CD14-positive monocyte (primary cell): ENCODE measurements at regions not wholly inside any gene's neighbourhood (a gene's known extent, or its start where the extent isn't known, plus 50 kb on each side); places are given as distances from the start of the nearest gene placed in this dataset.

Source experiments
- DNase-seq, 3 donors: peaks; one replicate each; pipeline ENCODE4 v3.0.0-alpha.2; 2011 to 2022
- H2AFZ ChIP-seq: 2 replicates; pipeline ENCODE4 v1.6.0; 2012; ENCODE audit warnings: mild to moderate bottlenecking, low read depth, low read length, inconsistent platforms; ENCODE audit not compliant: insufficient read depth, poor library complexity, severe bottlenecking
- H3K27ac ChIP-seq, 2 donors: 1 replicate in 1 of 2; 2 replicates in 1 of 2; pipeline ENCODE4 v1.5.1; 2012 to 2013; ENCODE audit warnings: low read length in 2 of 2, control low read depth in 1 of 2, inconsistent platforms in 1 of 2, low read depth in 1 of 2, mild to moderate bottlenecking in 1 of 2
- H3K27me3 ChIP-seq, 2 donors: one replicate each; pipeline versions ENCODE4 v1.6.0 to v1.6.1; 2011 to 2013; ENCODE audit warnings: low read length in 2 of 2; ENCODE audit not compliant: control insufficient read depth in 2 of 2, insufficient read depth in 2 of 2
- H3K36me3 ChIP-seq, 2 donors: replicated peaks in 1 of 2; 1 replicate in 1 of 2; 2 replicates in 1 of 2; pipeline versions ENCODE4 v1.5.1 to v1.6.1; 2012 to 2013; ENCODE audit warnings: low read length in 2 of 2, control low read depth in 1 of 2, inconsistent platforms in 1 of 2, mild to moderate bottlenecking in 1 of 2; ENCODE audit not compliant: insufficient read depth in 2 of 2, control insufficient read depth in 1 of 2
- H3K4me1 ChIP-seq, 2 donors: 1 replicate in 1 of 2; 2 replicates in 1 of 2; pipeline versions ENCODE4 v1.5.1 to v1.6.1; 2012 to 2013; ENCODE audit warnings: low read length in 2 of 2, control low read depth in 1 of 2, inconsistent platforms in 1 of 2, mild to moderate bottlenecking in 1 of 2, moderate library complexity in 1 of 2; ENCODE audit not compliant: insufficient read depth in 2 of 2, control insufficient read depth in 1 of 2
- H3K4me2 ChIP-seq: replicated peaks from 2 replicates; pipeline ENCODE3; 2012; ENCODE audit warnings: low read length, moderate library complexity, mild to moderate bottlenecking; ENCODE audit not compliant: poor library complexity, severe bottlenecking; ENCODE audit errors: extremely low read depth
- H3K4me3 ChIP-seq, 3 experiments: fragments of 200-600 bp in 1 of 3; sonication (generic) in 1 of 3; replicated peaks in 1 of 3; 1 replicate in 2 of 3; 2 replicates in 1 of 3; pipeline ENCODE4 v1.5.1; 2011 to 2013; ENCODE audit warnings: low read length in 3 of 3, mild to moderate bottlenecking in 3 of 3, control low read depth in 2 of 3, low read depth in 2 of 3, inconsistent platforms in 1 of 3, moderate library complexity in 1 of 3
- H3K79me2 ChIP-seq: 2 replicates; pipeline ENCODE4 v1.6.0; 2012; ENCODE audit warnings: mild to moderate bottlenecking, control low read depth, inconsistent platforms, low read length, moderate library complexity; ENCODE audit not compliant: insufficient read depth
- H3K9ac ChIP-seq: 2 replicates; pipeline ENCODE4 v1.6.0; 2017; ENCODE audit warnings: low read length, mild to moderate bottlenecking; ENCODE audit not compliant: insufficient read depth, poor library complexity, severe bottlenecking
- H3K9me3 ChIP-seq, 2 donors: replicated peaks in 1 of 2; 1 replicate in 1 of 2; 2 replicates in 1 of 2; pipeline versions ENCODE4 v1.5.1 to v1.6.1; 2012 to 2013; ENCODE audit warnings: low read length in 2 of 2, control low read depth in 1 of 2; ENCODE audit not compliant: control insufficient read depth in 1 of 2, insufficient read depth in 1 of 2
- H4K20me1 ChIP-seq: 2 replicates; pipeline ENCODE4 v1.6.0; 2012; ENCODE audit warnings: mild to moderate bottlenecking, low read length, control low read depth, moderate library complexity; ENCODE audit not compliant: insufficient read depth
- H3K27ac Mint-ChIP-seq, 7 donors: one replicate each; pipeline ENCODE4 v1.8.0; 2020; ENCODE audit warnings: mild to moderate bottlenecking in 7 of 7, mixed read lengths in 7 of 7, moderate library complexity in 6 of 7, inconsistent platforms in 2 of 7
- H3K27me3 Mint-ChIP-seq, 3 donors: one replicate each; pipeline ENCODE4 v1.8.0; 2021 to 2022; ENCODE audit warnings: low read depth in 3 of 3, mild to moderate bottlenecking in 3 of 3, mixed read lengths in 3 of 3, moderate library complexity in 3 of 3, inconsistent platforms in 1 of 3
- H3K36me3 Mint-ChIP-seq, 2 donors: one replicate each; pipeline ENCODE4 v1.8.0; 2020; ENCODE audit warnings: mixed read lengths in 2 of 2, inconsistent platforms in 1 of 2, mild to moderate bottlenecking in 1 of 2
- H3K4me1 Mint-ChIP-seq: one replicate; pipeline ENCODE4 v1.8.0; 2020; ENCODE audit warnings: mild to moderate bottlenecking, mixed read lengths
- H3K4me3 Mint-ChIP-seq, 2 donors: one replicate each; pipeline ENCODE4 v1.8.0; 2020; ENCODE audit warnings: mild to moderate bottlenecking in 2 of 2, mixed read lengths in 2 of 2, moderate library complexity in 1 of 2
- H3K9me3 Mint-ChIP-seq, 7 donors: one replicate each; pipeline ENCODE4 v1.8.0; 2020 to 2022; ENCODE audit warnings: mixed read lengths in 7 of 7, mild to moderate bottlenecking in 6 of 7, moderate library complexity in 6 of 7, inconsistent platforms in 2 of 7
- WGBS: methylation state at CpG from one replicate; pipeline ENCODE4 v1.1.5; 2013; ENCODE audit warnings: missing lambda C conversion rate; ENCODE audit not compliant: insufficient coverage; 5-methylcytosine and 5-hydroxymethylcytosine counted together
- intact Hi-C, 2 donors: fragments of 100-400 bp; cut with micrococcal nuclease; formaldehyde crosslinking; loops; one replicate each; pipeline versions ENCODE4 v1.15.0 to v1.15.1; 2023
- TF ChIP-seq, protein P1 (sequence below): fragments of 200-600 bp; IDR thresholded peaks from one replicate; pipeline ENCODE4 v1.8.0; 2022; ENCODE audit warnings: antibody characterized with exemption, mild to moderate bottlenecking

- Mint-ChIP-seq H3K36me3 (no peaks in the 10 kb centered on the region), H3K27me3 (no peaks in the 10 kb centered on the region), H3K9me3 (peaks cover 0 to 10% (median 1%) of the 10 kb centered on the region in 7 donors), H3K4me1 (no peaks in the 10 kb centered on the region), H3K4me3 (no peak overlapping the region), H3K27ac (no peak overlapping the region)
- TF ChIP-seq, protein P1, sequence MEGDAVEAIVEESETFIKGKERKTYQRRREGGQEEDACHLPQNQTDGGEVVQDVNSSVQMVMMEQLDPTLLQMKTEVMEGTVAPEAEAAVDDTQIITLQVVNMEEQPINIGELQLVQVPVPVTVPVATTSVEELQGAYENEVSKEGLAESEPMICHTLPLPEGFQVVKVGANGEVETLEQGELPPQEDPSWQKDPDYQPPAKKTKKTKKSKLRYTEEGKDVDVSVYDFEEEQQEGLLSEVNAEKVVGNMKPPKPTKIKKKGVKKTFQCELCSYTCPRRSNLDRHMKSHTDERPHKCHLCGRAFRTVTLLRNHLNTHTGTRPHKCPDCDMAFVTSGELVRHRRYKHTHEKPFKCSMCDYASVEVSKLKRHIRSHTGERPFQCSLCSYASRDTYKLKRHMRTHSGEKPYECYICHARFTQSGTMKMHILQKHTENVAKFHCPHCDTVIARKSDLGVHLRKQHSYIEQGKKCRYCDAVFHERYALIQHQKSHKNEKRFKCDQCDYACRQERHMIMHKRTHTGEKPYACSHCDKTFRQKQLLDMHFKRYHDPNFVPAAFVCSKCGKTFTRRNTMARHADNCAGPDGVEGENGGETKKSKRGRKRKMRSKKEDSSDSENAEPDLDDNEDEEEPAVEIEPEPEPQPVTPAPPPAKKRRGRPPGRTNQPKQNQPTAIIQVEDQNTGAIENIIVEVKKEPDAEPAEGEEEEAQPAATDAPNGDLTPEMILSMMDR, result no peak
- Histone ChIP-seq H3K27ac (no peak overlapping the region), H3K36me3 (no peaks in the 10 kb centered on the region), H3K79me2 (no peaks in the 10 kb centered on the region), H3K4me2 (no peak overlapping the region), H3K9me3 (peaks cover 4 to 9% of the 10 kb centered on the region in 2 donors), H3K9ac (no peak overlapping the region), H4K20me1 (no peaks in the 10 kb centered on the region), H3K4me1 (no peaks in the 10 kb centered on the region), H3K27me3 (no peaks in the 10 kb centered on the region), H3K4me3 (no peak overlapping the region), H2AFZ (no peak overlapping the region)
- intact Hi-C loops, result no loop called here
- WGBS, result no CpG with 5 or more reads among the region's 2 CpGs
- no peak for DNase-seq
Measured at GRCh38 chr4:63459329-63459728, 949.9 kb downstream of the TECRL start.

- no CpG with 5 or more reads among the region's 1 CpG for WGBS
- H3K36me3 Mint-ChIP-seq, result no peaks in the 10 kb centered on the region
- Histone ChIP-seq H3K4me2 (no peak overlapping the region), H4K20me1 (no peaks in the 10 kb centered on the region), H3K79me2 (no peaks in the 10 kb centered on the region), H3K27me3 (no peaks in the 10 kb centered on the region), H3K4me1 (no peaks in the 10 kb centered on the region), H3K9me3 (peaks cover 4 to 9% of the 10 kb centered on the region in 2 donors), H2AFZ (no peak overlapping the region), H3K4me3 (no peak overlapping the region), H3K27ac (no peak overlapping the region), H3K36me3 (no peaks in the 10 kb centered on the region), H3K9ac (no peak overlapping the region)
- intact Hi-C loops, result no loop called here
- H3K4me1 Mint-ChIP-seq, result no peaks in the 10 kb centered on the region
- DNase-seq, result no peak
- no peak overlapping the region for H3K27ac Mint-ChIP-seq
- peaks cover 0 to 10% (median 0%) of the 10 kb centered on the region in 7 donors for H3K9me3 Mint-ChIP-seq
- no peaks in the 10 kb centered on the region for H3K27me3 Mint-ChIP-seq
- TF ChIP-seq, protein P1, result no peak
- H3K4me3 Mint-ChIP-seq, result no peak overlapping the region
Measured at GRCh38 chr4:63458010-63458409, 951.2 kb downstream of the TECRL start.
